ENCODE measurements at regions not wholly inside any gene's neighbourhood (a gene's known extent, or its start where the extent isn't known, plus 50 kb on each side); places are given as distances from the start of the nearest gene placed in this dataset.

- Mint-ChIP-seq H3K36me3 (ENCODE audit: low read depth) (no peaks in the 10 kb centered on the region), H3K4me1 (peaks cover 17% of the 10 kb centered on the region), H3K27me3 (ENCODE audit: low read depth) (peaks cover 4% of the 10 kb centered on the region)
These were observed 97.7 kb downstream of the CD47 start for GRCh38 chr3:107992976-107993684.

GRCh38 chr3:107990926-107991325, 99.9 kb downstream of the CD47 start:
- no peak overlapping the region for H3K4me3 Mint-ChIP-seq
- peaks cover 4% of the 10 kb centered on the region for H3K27me3 Mint-ChIP-seq (ENCODE audit: low read depth)
- peaks cover 33% of the 10 kb centered on the region for H3K4me1 Mint-ChIP-seq
- no peak overlapping the region for H3K27ac Mint-ChIP-seq
- H3K36me3 Mint-ChIP-seq (ENCODE audit: low read depth), result no peaks in the 10 kb centered on the region
- no peak for TF ChIP-seq CTCF (IDR thresholded peaks at IDR 0.05; ENCODE audit: unreplicated experiment in 3 of 3)
- no peaks in the 10 kb centered on the region for H3K9me3 Mint-ChIP-seq

More at GRCh38 chr3:107992976-107993684, 97.7 kb downstream of the CD47 start:
- Mint-ChIP-seq H3K9me3 (peaks cover 2% of the 10 kb centered on the region), H3K4me3 (no peak overlapping the region), H3K27ac (no peak overlapping the region)
- no peak for TF ChIP-seq CTCF (IDR thresholded peaks at IDR 0.05; ENCODE audit: unreplicated experiment in 3 of 3)

GRCh38 chr3:107990433-107990832, 100.4 kb downstream of the CD47 start:
- no peak for TF ChIP-seq CTCF (IDR thresholded peaks at IDR 0.05; ENCODE audit: unreplicated experiment in 3 of 3)
- Mint-ChIP-seq H3K27me3 (ENCODE audit: low read depth) (peaks cover 4% of the 10 kb centered on the region), H3K36me3 (ENCODE audit: low read depth) (no peaks in the 10 kb centered on the region), H3K27ac (peak overlapping the region in 2 of 3 experiments; percentile 9 to 41), H3K9me3 (no peaks in the 10 kb centered on the region), H3K4me1 (peaks cover 33% of the 10 kb centered on the region), H3K4me3 (no peak overlapping the region)

- peaks cover 4% of the 10 kb centered on the region for H3K27me3 Mint-ChIP-seq (ENCODE audit: low read depth)
- H3K4me3 Mint-ChIP-seq, result no peak overlapping the region
- H3K27ac Mint-ChIP-seq, result no peak overlapping the region
- H3K36me3 Mint-ChIP-seq (ENCODE audit: low read depth), result no peaks in the 10 kb centered on the region
- no peaks in the 10 kb centered on the region for H3K9me3 Mint-ChIP-seq
- H3K4me1 Mint-ChIP-seq, result peaks cover 33% of the 10 kb centered on the region
- TF ChIP-seq CTCF (IDR thresholded peaks at IDR 0.05; ENCODE audit: unreplicated experiment in 3 of 3), result no peak
These were observed 101.2 kb downstream of the CD47 start for GRCh38 chr3:107989661-107990060.

GRCh38 chr3:107988460-107989175, 102.2 kb downstream of the CD47 start:
- Mint-ChIP-seq H3K27me3 (ENCODE audit: low read depth) (no peaks in the 10 kb centered on the region), H3K36me3 (ENCODE audit: low read depth) (no peaks in the 10 kb centered on the region), H3K27ac (peak overlapping the region in 2 of 3 experiments; percentile 22 to 28), H3K9me3 (no peaks in the 10 kb centered on the region), H3K4me1 (peaks cover 28% of the 10 kb centered on the region), H3K4me3 (no peak overlapping the region)
- no peak for TF ChIP-seq CTCF (IDR thresholded peaks at IDR 0.05; ENCODE audit: unreplicated experiment in 3 of 3)

All from nephron (organoid).